PFSK-1 (cell line): ENCODE measurements at regions not wholly inside any gene's neighbourhood (a gene's known extent, or its start where the extent isn't known, plus 50 kb on each side); places are given as distances from the start of the nearest gene placed in this dataset.

Source experiments
- POLR2AphosphoS5 ChIP-seq: IDR thresholded peaks from 2 replicates; pipeline ENCODE4 v1.6.1; 2012; ENCODE audit warnings: low read depth, mild to moderate bottlenecking, control low read depth, low read length, moderate library complexity
- SIN3A ChIP-seq: IDR thresholded peaks from 2 replicates; pipeline ENCODE4 v1.6.1; 2012; ENCODE audit warnings: mild to moderate bottlenecking, low read length, moderate library complexity, borderline replicate concordance; ENCODE audit not compliant: insufficient read depth
- TAF1 ChIP-seq: IDR thresholded peaks from 2 replicates; pipeline ENCODE4 v1.6.1; 2012; ENCODE audit warnings: low read length, control low read depth, borderline replicate concordance; ENCODE audit not compliant: insufficient read depth
- TF ChIP-seq, protein P1 (sequence below), 2 experiments: IDR thresholded peaks; 2 replicates each; pipeline versions ENCODE4 v1.6.1 to v1.8.0; 2011 to 2012; ENCODE audit warnings: low read depth in 2 of 2, low read length in 2 of 2, control low read depth in 1 of 2, inconsistent platforms in 1 of 2, mild to moderate bottlenecking in 1 of 2, moderate library complexity in 1 of 2; ENCODE audit not compliant: insufficient read depth in 1 of 2

DNA sequence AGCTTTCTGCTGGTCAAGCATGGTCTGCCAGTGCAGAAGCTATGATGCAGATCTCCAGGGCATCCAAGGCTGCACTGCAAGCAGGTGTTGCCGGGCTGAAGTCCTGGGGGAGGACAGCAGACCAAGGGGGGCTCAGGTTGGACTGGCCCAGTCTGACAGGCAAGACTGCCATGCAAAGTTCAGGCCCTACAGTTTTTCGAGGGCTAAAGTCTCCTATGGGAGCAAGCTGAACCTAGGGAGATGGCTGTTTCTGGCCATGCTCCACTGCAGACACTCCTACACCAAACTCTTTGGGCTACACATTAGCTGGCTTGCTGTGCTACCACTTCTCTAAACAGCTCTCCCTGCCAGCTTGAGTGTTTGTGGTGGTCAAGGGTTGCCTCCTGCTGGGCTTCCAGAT is 130.0 kb upstream of the SYNCRIP start:
- TF ChIP-seq TAF1 (no peak), SIN3A (no peak), POLR2AphosphoS5 (no peak)
- TF ChIP-seq, protein P1, sequence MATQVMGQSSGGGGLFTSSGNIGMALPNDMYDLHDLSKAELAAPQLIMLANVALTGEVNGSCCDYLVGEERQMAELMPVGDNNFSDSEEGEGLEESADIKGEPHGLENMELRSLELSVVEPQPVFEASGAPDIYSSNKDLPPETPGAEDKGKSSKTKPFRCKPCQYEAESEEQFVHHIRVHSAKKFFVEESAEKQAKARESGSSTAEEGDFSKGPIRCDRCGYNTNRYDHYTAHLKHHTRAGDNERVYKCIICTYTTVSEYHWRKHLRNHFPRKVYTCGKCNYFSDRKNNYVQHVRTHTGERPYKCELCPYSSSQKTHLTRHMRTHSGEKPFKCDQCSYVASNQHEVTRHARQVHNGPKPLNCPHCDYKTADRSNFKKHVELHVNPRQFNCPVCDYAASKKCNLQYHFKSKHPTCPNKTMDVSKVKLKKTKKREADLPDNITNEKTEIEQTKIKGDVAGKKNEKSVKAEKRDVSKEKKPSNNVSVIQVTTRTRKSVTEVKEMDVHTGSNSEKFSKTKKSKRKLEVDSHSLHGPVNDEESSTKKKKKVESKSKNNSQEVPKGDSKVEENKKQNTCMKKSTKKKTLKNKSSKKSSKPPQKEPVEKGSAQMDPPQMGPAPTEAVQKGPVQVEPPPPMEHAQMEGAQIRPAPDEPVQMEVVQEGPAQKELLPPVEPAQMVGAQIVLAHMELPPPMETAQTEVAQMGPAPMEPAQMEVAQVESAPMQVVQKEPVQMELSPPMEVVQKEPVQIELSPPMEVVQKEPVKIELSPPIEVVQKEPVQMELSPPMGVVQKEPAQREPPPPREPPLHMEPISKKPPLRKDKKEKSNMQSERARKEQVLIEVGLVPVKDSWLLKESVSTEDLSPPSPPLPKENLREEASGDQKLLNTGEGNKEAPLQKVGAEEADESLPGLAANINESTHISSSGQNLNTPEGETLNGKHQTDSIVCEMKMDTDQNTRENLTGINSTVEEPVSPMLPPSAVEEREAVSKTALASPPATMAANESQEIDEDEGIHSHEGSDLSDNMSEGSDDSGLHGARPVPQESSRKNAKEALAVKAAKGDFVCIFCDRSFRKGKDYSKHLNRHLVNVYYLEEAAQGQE (IDR thresholded peaks at IDR 0.05; ENCODE audit: insufficient read depth in 1 of 2, low read depth in 2 of 2, low read length in 2 of 2): no peak
